Hypothalamus (tissue), 51 donors: ENCODE measurements at regions not wholly inside any gene's neighbourhood (a gene's known extent, or its start where the extent isn't known, plus 50 kb on each side); places are given as distances from the start of the nearest gene placed in this dataset.
"Not testable (repeated sequence)": the region's sequence is repeated elsewhere in the genome, so short reads cannot be mapped to it uniquely, and the experiment has no call there.

ENCODE experiments used
- DNase-seq, 51 donors: peaks; one replicate each; lab custom pipeline; 2025; lab: John Stamatoyannopoulos, UW

DNA sequence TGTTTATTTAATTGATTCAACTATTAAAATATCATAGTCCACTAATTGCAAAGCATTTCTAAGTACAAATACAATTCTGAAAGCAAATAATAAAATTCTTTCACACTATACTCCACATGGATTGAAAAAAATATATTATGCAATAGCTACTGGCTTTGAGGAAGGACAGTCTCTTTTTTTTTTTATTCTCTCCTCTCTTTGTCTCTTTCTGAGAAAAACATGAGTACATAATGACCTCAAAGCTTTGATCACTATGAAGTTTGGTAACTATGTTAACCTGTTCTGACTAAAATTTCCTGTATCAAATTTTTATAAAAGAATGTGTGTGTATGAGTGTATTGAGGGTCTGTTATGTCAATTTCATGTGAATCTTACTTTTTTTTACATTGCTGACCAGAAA, 96.2 kb downstream of the RGS2 start:
- DNase-seq, result no peak

DNA sequence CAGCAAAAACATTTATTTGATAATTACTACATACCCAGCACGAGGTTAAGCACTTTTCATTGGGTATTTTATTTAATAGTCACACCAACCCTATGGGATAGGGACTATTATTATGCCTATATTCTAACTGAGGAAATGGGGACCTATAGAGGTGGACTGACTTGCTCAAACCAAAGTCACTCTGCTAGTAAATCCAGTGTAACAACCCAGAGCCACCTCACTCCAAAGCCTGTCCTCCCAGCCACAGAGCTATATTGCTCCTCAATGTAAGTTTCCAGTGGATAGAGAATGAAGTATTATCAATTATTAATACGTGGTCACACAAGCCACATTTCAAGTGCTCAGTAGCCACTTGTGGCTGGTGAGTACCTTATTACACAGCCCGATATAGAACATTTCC, 97.5 kb downstream of the RGS2 start:
- no peak for DNase-seq

DNA sequence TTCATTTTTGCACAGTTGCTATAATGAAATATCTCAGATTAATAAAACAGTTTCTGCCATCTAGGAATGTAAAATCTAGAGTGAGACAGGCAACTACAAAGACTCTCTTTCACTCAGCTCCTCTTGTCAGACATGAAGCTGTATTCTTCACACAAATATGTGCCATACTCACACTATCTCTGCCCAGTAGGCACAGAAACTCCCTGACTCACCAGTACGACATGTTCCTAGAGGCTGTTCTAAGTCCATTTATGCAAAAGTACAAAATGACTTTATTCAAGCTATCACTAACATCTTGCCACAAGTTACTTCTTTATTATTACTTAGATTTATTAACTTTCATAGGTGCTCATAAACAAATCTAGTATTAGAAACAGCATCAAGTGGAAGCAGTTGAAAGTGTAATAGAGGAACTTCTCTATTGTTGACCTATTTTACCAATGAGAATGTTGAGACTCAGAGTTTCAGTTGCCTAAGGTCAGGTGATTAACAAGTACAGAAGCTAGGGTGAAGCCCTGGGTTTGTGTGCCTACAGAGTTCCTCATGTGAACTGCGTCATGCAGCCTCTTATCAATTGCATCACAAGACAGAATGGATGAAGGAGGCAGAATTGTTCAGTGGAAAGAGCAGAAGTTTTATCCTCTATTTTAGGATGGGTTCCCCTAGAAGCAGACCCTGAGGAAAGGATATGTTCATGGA, 98.9 kb downstream of the RGS2 start:
- DNase-seq, result no peak

DNA sequence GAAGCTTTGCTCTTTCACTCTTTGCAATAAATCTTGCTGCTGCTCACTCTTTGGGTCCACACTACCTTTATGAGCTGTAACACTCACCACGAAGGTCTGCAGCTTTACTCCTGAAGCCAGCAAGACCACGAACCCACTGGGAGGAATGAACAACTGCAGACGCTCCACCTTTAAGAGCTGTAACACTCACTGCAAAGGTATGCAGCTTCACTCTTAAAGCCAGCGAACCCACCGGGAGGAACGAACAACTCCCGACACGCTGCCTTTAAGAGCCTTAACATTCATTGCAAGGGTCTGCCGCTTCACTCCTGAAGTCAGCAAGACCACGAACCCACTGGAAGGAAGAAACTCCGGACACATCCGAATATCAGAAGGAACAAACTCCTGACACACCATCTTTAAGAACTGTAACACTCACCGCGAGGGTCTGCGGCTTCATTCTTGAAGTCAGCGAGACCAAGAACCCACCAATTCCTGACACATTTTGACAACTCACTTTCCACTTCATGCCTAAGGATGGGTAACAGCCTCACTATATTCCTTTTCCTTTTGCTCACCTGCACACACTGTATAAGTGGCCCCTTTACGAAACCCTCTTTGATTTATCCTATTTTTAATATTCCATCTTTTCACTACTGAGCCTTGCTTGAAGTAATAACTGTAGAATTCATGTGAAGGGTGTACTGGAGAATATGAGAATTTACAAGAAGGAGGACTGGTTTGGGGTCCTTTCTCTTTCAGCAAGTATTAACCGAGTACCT, 103.2 kb downstream of the RGS2 start:
- DNase-seq, result not testable (repeated sequence)

DNA sequence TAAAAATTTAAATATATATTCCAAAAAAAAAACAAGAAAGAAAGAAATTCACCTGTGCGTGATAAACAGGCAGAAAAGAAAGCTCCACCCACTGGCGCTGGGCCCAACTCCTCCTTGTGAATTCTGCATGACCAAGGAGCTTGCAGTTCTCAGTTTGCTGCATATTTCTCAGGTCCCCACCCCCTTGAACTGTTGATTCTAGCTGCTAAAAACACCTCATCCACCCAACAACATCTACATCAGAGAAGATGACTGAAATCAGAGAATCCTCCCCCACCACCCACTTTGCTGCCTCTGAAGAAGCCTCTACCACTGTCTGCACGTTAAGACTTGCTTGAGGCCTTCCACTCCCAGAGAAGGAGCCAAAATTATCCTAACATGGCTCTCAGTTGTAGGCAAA, 104.8 kb downstream of the RGS2 start:
- no peak for DNase-seq

DNA sequence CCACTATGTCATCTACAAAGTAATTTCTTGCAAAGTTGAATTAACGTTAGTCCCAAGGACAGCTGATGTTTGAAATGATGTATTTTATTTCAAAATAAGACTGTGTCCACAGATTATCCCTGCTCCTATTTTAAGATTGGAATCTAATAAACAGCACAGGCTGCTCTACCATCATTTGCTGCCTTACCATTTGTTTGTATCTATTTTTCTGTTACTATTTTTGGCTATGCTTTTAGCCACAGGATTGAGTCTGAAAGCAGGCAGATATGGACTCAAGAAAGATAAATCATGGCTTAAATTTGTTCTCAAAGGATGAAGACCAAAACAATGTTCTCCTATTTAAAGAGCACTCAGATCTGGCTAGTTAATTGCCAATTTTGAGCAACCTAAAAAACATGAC, 105.3 kb downstream of the RGS2 start:
- DNase-seq, result no peak

DNA sequence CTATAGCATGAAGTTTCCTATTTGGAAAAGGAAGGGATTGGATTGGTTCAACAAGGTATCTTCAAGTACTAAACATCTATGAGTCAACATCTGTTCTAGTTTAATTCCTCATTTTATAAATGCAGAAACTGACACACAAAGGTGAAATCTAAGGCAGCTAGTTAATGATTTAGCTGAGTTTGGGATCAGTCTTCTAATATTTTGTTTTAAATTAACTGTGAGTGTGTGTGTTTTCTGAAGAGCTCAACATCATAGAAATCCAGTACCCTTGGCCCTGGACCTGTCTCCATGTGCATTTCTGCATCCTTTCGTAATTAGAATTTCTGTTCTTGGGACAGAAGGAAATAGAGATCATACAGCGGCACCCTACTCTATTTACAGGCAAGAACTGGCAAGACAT, 105.9 kb downstream of the RGS2 start:
- no peak for DNase-seq

DNA sequence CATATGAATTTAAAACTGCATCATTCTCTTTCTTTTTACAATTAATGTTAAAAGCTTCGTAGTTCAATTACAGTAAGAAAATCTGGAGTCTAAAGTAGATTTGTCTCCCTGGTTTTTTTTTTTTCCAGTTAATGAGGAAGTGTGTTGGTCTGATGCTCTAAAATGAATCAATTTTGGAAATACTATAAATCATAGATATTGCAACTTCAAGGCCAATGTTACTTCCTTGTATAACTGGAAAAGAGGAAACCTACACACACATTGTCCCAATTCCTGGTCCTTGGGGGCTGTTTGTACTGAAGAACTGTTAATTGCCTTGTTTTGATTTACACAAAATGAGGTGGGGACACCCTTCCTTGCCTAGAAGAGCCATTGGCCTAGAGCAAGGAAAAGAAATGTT, 107.2 kb downstream of the RGS2 start:
- no peak for DNase-seq

DNA sequence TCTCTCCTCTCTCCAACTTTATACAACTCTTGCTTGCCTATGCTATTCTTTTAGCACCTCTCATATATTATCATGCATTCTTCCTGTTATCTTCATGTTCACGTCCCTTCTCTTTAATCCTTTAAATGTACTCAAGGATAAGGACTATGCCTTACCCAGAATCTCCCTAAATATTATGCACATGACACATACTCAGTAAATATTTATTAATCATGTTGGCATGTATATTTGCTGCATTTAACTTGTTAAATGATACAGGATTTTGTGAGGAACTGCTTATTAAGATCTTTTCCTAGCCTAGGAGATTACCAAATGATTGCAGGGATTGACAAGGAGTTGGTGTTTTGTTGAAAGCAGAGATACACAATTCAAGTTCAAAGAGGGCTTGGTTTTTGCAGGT, 109.4 kb downstream of the RGS2 start:
- DNase-seq, result no peak

DNA sequence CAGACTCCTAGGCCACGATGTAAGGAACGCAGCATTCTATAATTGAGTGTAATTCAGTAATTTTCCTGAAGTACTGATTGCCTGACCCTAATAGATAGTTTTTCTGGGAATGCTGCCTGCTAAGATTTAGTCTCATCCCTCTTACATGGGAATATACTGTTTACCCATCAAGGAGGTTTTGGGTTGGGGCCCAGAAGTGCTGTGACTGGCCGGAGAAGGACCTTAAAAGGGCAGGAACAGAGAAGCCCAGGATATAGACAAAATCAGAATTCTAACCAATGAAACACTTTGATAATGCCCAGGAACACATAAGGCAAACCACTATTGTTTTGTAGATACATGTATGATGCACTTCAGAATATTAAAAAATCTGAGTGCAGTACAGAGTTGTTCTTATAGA, 111.6 kb downstream of the RGS2 start:
- no peak for DNase-seq

DNA sequence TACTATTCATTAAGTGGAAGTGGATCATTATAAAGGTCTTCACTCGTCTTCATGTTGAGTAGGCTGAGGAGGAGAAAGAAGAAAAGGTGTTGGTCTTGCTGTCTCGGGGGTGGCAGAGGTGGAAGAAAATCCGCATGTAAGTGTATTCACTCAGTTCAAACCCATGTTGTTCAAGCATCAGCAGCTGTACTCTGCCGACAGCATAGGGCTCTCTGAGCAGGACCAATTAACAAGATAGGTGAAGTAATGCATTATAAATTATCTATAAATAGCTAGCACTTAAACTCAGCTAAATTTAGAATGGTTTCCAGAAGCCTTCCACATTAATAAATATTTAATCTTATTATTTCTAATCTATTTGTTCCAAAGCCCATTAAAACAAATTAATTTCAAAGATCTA, 116.8 kb downstream of the RGS2 start:
- DNase-seq, result no peak

DNA sequence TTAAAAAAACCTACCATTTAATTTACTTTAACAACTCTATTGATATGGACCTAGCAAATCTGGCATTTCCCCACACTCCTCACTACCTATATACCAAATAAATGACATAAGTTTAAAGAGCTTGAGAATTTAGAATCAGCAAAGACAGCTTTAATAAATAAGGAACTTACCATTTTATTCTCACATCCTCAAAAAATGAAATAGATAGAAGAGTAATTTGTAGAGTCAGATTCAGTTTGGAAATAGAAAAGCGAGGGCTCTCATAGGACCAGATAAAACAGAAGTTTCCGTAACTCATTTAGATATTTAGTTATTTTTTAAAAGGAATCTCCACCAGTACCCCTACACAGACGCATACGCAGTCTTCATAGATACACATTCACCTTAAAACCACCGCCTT, 117.9 kb downstream of the RGS2 start:
- no peak for DNase-seq

DNA sequence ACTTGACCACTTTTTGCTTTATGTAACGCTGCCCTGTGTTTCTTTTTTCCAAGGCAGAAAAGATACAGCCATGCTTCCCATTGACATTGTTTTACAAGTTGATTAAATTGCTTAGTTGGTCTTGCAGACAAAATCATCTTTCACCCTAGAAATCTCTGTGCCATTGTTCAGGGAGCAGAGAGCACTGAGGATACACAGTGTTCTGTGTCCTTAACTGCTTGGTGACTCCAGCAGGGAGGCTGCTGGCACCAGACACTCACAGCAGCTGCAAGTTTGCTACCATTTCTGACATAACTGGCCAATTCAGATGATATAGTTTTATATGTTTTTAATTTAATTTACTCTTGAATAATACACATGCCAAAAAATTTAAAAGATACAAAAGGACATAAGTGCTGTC, 118.7 kb downstream of the RGS2 start:
- DNase-seq, result peak in 8 of 51 donors; percentile 2 to 27 (median 9)

DNA sequence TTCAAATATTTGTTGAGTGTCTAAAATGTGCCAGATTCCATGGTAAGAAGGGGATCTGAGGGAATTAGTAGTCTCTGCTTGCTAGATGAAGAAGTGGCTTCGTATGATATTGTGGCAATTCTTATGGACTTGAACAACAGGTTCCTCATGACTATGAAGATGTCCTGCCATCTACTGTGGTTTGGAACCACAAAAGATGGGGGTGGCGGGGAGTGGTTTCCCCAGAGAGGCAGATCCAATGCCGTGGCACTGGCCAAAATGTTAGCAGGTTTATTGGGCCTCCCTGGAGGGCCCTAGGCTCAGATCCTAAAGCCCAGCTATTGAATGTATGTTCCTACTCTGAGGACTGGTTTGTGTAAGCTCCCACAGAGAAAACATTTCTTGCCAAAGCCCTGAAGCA, 120.8 kb downstream of the RGS2 start:
- no peak for DNase-seq

DNA sequence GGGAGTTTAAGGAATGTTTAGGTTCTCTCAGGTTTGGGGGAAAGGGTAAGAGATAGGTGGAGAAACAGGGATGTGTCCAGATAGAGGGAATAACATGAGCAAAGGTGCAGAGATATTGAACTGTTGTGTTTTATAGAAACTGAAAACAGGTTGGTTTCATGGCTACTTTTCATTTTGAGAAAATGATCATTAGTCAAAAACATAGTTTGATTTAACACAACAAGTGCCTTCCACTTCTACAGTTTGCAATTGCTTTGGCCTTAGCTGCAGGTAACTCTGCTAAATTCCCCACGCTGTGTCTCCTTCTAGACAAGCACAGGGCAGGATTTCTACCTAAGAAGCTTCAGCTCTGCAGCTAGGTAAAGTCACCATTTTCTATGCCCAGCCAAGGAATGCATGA, 124.9 kb downstream of the RGS2 start:
- DNase-seq, result no peak

DNA sequence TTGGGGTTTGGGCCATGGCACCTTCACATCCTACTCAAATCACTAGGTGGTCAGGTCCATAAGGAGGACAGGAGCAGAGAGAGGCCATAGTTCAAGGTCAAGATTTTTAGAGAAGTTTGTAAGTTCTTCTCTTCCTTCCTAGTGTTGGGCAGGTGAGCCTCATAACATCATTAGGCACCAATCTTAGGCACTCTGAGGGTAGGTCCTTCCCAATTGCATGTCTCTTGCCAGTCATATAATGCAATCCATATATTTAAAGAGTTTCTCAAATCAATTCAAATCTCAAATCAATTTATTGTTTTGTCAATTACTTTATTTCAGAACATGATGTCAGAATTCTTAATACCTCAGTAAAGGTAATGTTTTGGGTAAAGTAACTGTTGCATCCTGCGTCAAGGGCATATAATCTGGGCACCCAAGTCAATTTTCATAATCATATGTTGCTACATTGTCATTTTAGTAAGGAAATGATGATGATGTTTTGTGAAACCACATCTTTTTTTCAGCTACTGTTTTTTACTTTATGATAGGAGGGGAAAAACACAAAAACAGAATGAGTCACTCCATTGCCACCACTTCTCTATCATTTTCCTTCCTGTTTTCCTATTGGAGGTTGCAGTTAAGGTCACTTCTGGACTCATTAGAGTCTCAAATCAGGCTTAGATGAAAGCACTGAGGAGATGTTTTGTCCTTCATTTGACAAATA, 122.7 kb downstream of the UCHL5 start:
- no peak for DNase-seq

DNA sequence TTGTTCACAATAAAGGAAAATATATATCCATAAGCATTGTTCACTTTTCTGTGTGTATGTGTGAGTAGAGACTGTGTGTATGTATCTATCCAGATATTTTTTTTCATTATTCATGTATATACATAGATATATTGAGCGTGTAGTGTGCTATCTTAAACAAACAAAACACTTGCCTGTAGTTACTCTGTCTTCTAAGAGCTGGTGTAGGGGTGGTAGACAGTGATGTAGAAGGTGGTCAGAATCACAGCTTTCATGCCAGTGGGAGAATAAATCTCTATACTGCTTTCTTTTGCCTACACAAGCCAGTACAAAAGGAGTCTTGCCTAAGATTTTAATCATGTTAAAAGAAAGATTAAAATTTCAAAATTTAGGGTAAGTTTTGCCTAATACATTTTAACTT, 122.0 kb downstream of the UCHL5 start:
- DNase-seq, result no peak

DNA sequence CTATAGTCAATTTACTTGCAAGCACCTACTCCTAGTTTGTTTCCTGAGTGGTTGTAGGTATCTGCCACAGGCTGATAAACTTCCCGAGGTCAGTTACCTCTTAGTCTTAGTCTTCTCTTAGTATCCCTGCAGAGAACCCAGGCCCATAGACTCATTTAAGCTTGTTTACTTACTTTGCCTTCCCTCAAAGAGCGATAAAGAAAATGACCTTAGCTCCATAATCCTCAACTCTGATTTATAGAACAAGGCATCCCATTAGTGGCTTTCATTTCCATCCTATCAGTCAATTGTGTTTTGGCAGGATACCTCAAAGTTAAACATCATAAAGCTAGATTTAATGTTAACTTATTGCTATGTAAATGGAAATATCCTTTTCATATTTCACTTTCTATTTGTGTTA, 119.7 kb downstream of the UCHL5 start:
- DNase-seq, result no peak

DNA sequence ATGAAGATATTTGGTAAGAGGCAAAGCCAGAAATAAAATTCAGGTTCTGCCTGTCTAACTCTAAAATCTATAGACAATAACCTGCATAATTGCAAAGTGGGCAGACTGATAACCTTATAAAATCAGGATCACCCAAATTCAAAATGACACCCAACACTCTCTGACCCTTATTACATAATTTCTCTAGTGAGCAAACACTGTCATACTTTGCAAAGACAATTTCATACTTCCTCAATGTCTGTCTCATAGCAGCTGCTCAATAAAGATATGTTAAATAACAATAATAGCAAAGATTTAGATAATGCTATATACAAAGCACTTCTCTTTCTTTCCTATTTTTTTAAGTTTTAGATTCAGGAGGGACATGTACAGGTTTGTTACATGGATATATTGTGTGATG, 118.5 kb downstream of the UCHL5 start:
- no peak for DNase-seq

DNA sequence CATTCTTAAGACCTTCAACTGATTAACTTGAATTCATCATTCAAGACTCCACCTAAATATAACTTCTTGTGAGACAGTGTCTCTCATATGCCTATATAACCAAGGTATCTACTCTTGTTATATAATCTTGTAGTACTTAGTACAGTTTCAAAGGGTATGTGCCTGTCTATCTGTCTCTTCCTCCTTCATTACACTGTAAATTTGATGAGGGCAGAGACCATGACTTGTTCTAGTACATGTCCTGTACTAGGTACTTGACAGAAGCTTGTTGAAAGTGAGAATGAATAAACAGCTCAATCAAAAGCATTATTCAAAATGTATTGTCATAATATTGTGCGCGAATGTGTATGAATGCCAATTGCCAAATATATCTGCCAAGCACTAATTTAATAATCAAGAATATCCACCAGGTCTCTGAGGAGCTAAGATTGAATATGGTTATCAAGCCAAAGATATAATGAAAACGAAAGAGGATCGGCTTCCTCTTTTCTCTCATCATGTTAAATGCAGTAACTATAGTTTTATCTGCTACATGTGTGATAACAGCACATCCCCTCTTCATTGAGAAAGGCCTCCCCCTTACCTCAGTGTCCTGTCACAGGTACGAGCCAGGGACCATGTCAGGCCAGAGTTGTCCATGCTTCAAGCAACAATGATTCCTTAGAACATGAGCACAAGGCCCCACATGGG, 117.3 kb downstream of the UCHL5 start:
- no peak for DNase-seq

DNA sequence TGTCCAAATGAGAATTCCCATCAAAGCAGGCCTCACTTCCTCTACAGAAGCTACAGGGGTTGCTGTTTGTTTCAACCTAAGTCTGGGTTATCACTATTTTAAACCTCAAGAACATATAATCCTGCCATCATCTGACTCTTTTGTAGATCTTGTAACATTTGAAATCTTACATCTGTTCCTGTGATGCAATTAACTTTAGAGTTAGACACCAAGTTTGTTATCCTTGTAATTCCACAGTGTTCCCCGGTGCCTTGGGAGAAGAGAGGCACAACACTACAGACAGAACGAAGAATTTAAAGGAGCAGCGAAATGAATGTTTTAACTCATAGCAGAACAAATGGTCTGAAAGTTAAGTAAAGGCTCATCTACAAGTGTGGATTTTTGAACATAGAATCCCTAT, 116.1 kb downstream of the UCHL5 start:
- no peak for DNase-seq
